Ishikawa (cell line): ENCODE measurements at regions not wholly inside any gene's neighbourhood (a gene's known extent, or its start where the extent isn't known, plus 50 kb on each side); places are given as distances from the start of the nearest gene placed in this dataset.

Source experiments
- CEBPB ChIP-seq: IDR thresholded peaks from 2 replicates; pipeline ENCODE4 v1.6.1; 2012
- CREB1 ChIP-seq: IDR thresholded peaks from 2 replicates; pipeline ENCODE4 v1.6.1; 2012; ENCODE audit warnings: low read depth
- EGR1 ChIP-seq: IDR thresholded peaks from 2 replicates; pipeline ENCODE4 v1.6.1; 2012
- EP300 ChIP-seq: IDR thresholded peaks from 2 replicates; pipeline ENCODE4 v1.6.1; 2012; ENCODE audit warnings: borderline replicate concordance
- FOXM1 ChIP-seq: IDR thresholded peaks from 2 replicates; pipeline ENCODE4 v1.6.1; 2012; ENCODE audit warnings: low read depth, borderline replicate concordance
- NFIC ChIP-seq: IDR thresholded peaks from 2 replicates; pipeline ENCODE4 v1.6.1; 2012
- RAD21 ChIP-seq: IDR thresholded peaks from 2 replicates; pipeline ENCODE4 v1.6.1; 2012; ENCODE audit warnings: low read depth
- TAF1 ChIP-seq: IDR thresholded peaks from 2 replicates; pipeline ENCODE4 v1.6.1; 2012; ENCODE audit warnings: low read depth, mild to moderate bottlenecking
- TCF12 ChIP-seq: IDR thresholded peaks from 2 replicates; pipeline ENCODE4 v1.6.1; 2012; ENCODE audit warnings: low read depth
- TEAD4 ChIP-seq: IDR thresholded peaks from 2 replicates; pipeline ENCODE4 v1.6.1; 2012
- YY1 ChIP-seq: IDR thresholded peaks from 2 replicates; pipeline ENCODE4 v1.6.1; 2012; ENCODE audit warnings: low read depth
- ZBTB7A ChIP-seq: IDR thresholded peaks from 2 replicates; pipeline ENCODE4 v1.6.1; 2012; ENCODE audit warnings: low read depth
- TF ChIP-seq, protein P1 (sequence below): IDR thresholded peaks from 2 replicates; pipeline ENCODE4 v1.6.1; 2012
- TF ChIP-seq, protein P2 (sequence below): IDR thresholded peaks from 2 replicates; pipeline ENCODE4 v1.6.1; 2012; ENCODE audit warnings: low read depth, mild to moderate bottlenecking
- TF ChIP-seq, protein P3 (sequence below): IDR thresholded peaks from 2 replicates; pipeline ENCODE4 v1.6.1; 2012

DNA sequence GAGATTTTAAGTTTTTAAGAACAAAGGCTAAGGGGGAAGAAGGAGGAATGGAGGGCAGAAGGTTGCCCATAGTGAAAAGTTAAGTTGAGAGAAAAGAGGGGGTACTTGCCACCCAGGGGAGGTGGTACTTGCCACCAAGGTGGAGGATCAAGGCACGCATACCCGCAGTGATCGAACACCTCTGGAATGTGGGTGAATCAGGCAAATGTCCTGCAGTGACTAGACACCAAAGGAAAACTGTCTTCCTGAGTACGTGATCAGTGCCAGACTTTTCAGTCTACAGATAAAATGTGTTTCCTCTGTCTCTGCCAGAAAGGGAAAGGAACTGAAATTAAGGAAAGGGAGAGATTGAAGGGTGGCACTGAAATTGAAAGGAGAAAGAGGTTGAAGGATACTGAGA, 2285.3 kb downstream of the TP53TG3F start:
- TF ChIP-seq TEAD4, result peak; percentile 39; the same call in 1 of the 2 replicates
- no peak for TF ChIP-seq CEBPB
- TF ChIP-seq EP300, result 0 out of 2 replicates have a peak, but pooled peaks have one; percentile 17

- TF ChIP-seq, protein P1, sequence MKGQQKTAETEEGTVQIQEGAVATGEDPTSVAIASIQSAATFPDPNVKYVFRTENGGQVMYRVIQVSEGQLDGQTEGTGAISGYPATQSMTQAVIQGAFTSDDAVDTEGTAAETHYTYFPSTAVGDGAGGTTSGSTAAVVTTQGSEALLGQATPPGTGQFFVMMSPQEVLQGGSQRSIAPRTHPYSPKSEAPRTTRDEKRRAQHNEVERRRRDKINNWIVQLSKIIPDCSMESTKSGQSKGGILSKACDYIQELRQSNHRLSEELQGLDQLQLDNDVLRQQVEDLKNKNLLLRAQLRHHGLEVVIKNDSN, result no peak
- TF ChIP-seq ZBTB7A (no peak), EP300 (no peak), YY1 (no peak), RAD21 (no peak), TEAD4 (no peak), NFIC (no peak), EGR1 (no peak), CREB1 (no peak), TAF1 (no peak), FOXM1 (no peak), CEBPB (no peak), TCF12 (no peak)
- TF ChIP-seq, protein P2, sequence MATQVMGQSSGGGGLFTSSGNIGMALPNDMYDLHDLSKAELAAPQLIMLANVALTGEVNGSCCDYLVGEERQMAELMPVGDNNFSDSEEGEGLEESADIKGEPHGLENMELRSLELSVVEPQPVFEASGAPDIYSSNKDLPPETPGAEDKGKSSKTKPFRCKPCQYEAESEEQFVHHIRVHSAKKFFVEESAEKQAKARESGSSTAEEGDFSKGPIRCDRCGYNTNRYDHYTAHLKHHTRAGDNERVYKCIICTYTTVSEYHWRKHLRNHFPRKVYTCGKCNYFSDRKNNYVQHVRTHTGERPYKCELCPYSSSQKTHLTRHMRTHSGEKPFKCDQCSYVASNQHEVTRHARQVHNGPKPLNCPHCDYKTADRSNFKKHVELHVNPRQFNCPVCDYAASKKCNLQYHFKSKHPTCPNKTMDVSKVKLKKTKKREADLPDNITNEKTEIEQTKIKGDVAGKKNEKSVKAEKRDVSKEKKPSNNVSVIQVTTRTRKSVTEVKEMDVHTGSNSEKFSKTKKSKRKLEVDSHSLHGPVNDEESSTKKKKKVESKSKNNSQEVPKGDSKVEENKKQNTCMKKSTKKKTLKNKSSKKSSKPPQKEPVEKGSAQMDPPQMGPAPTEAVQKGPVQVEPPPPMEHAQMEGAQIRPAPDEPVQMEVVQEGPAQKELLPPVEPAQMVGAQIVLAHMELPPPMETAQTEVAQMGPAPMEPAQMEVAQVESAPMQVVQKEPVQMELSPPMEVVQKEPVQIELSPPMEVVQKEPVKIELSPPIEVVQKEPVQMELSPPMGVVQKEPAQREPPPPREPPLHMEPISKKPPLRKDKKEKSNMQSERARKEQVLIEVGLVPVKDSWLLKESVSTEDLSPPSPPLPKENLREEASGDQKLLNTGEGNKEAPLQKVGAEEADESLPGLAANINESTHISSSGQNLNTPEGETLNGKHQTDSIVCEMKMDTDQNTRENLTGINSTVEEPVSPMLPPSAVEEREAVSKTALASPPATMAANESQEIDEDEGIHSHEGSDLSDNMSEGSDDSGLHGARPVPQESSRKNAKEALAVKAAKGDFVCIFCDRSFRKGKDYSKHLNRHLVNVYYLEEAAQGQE, result no peak
- TF ChIP-seq, protein P3, sequence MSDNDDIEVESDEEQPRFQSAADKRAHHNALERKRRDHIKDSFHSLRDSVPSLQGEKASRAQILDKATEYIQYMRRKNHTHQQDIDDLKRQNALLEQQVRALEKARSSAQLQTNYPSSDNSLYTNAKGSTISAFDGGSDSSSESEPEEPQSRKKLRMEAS, result no peak
Measured at GRCh38 chr16:35745191-35745590, 2285.8 kb downstream of the TP53TG3F start.

DNA sequence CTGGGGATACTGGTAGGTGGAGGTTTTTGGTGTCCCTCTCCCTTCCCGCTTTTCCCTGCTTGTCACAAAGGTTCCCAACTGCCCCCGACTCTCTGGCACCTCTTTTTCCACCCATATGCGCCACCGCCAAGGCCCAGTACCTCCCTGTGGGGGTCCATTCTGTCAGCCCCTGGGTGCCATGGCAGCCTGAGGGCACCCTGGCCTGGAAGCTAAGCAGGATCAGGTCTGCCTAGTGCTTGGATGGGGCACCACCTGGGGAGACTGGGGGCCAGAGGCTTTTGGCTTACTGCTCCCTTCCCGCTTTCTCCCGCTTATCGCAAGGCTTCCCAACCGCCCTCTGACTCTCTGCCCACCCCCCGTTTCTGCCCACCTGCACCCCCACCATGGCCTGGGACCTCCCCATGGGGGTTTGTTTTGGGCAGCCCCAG, 2286.4 kb downstream of the TP53TG3F start:
- TF ChIP-seq RAD21 (no peak), FOXM1 (no peak), YY1 (no peak), CEBPB (no peak)
- TF ChIP-seq, protein P3, result no peak
- TF ChIP-seq, protein P1, result no peak

DNA sequence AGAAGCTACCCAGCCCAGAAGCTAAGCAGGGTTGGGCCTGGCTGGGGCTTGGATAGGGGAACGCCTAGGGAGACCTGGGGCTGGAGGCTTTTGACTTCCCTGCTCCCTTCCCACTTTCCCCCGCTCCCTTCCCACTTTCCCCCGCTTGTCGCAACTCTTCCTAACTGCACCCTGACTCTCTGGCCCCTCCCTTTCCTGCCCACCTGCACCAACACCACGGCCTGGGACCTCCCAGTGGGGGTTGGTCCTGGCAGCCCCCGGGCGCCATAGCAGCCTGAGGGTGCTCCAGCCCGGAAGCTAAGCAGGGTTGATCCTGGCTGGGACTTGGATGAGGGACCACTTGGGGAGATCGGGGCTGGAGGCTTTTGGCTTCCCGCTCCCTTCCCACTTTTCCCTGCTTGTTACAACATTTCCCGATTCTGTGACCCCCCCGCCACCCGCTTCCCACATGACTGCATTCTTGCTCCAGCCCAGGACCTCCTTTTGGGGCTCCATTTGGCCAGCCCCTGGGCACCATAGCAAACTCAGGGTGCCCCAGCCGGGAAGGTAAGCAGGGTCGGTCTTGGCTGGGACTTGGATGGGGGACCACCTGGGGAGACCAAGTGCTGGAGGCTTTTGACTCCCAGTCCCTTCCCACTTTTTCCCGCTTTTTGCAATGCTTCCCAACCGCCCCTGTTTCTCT, 2287.0 kb downstream of the TP53TG3F start:
- no peak for TF ChIP-seq ZBTB7A
- no peak for TF ChIP-seq TAF1
- TF ChIP-seq RAD21, result no peak
- TF ChIP-seq EGR1, result no peak

DNA sequence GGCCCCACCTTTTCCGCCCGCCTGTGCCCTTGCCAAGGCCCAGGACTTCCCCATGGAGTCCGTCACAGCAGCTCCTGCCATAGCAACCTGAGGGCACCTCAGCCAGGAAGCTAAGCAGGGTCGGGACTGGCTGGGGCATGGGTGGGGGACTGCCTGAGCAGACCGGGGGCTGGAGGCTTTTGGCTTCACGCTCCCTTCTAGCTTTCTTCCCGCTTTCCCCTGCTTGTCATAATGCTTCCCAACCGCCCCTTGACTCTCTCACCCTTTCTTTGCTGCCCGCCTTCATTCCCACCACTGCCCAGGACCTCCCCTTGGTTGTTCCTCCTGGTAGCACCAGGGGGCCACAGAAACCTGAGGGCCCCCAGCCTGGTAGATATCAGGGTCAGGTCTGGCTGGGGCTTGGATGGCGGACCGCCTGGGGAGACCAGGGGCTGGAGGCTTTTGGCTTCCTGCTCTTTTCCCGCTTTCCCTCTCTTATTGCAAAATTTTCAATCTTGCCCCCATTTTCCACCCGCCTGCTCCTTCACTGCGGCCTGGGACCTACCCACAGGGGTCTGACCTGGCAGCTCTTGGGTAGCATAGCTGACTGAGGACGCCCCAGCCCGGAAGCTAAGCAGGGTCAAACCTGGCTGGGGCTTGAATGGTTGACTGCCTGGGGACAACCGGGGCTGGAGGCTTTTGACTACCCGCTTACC, 2287.7 kb downstream of the TP53TG3F start:
- no peak for TF ChIP-seq CREB1
- no peak for TF ChIP-seq TCF12
- no peak for TF ChIP-seq TEAD4
- no peak for TF ChIP-seq FOXM1
- TF ChIP-seq EP300, result no peak
- no peak for TF ChIP-seq CEBPB
- no peak for TF ChIP-seq TAF1
- TF ChIP-seq, protein P3, result no peak
- no peak for TF ChIP-seq YY1
- TF ChIP-seq EGR1, result no peak
- no peak for TF ChIP-seq ZBTB7A
- TF ChIP-seq RAD21, result no peak
- TF ChIP-seq, protein P1, result no peak

GRCh38 chr16:35747658-35748455, 2288.4 kb downstream of the TP53TG3F start:
- TF ChIP-seq CREB1, result no peak
- TF ChIP-seq, protein P1, result no peak
